A172 (cell line): ENCODE measurements at regions not wholly inside any gene's neighbourhood (a gene's known extent, or its start where the extent isn't known, plus 50 kb on each side); places are given as distances from the start of the nearest gene placed in this dataset.
"Not testable (repeated sequence)": the region's sequence is repeated elsewhere in the genome, so short reads cannot be mapped to it uniquely, and the experiment has no call there.

Experiments used
- DNase-seq: peaks from one replicate; pipeline ENCODE4 v3.0.0-alpha.2; 2015; ENCODE audit warnings: low spot score

- DNase-seq: no peak
Observed at GRCh38 chr6:11326116-11326515, 93.6 kb upstream of the NEDD9 start.

- no peak for DNase-seq
Observed at GRCh38 chr6:11324453-11325015, 92.1 kb upstream of the NEDD9 start.

GRCh38 chr6:11323666-11324452 lies 91.4 kb upstream of the NEDD9 start:
- DNase-seq: no peak

GRCh38 chr6:11322252-11322885 lies 89.9 kb upstream of the NEDD9 start:
- no peak for DNase-seq

GRCh38 chr6:11320914-11321597 lies 88.6 kb upstream of the NEDD9 start:
- DNase-seq: no peak

- peak; percentile 22 for DNase-seq
Observed at GRCh38 chr6:11318835-11319813, 86.7 kb upstream of the NEDD9 start.

GRCh38 chr6:11317885-11318771 lies 85.7 kb upstream of the NEDD9 start:
- DNase-seq: peak; percentile 94

GRCh38 chr6:11315743-11316437 lies 83.4 kb upstream of the NEDD9 start:
- DNase-seq: peak; percentile 76

GRCh38 chr6:11313207-11313606 lies 80.7 kb upstream of the NEDD9 start:
- no peak for DNase-seq

GRCh38 chr6:11311970-11312369 lies 79.5 kb upstream of the NEDD9 start:
- no peak for DNase-seq

GRCh38 chr6:11309947-11310665 lies 77.6 kb upstream of the NEDD9 start:
- DNase-seq: no peak

- DNase-seq: no peak
Observed at GRCh38 chr6:11307226-11307625, 74.8 kb upstream of the NEDD9 start.

- no peak for DNase-seq
Observed at GRCh38 chr6:11304946-11305345, 72.5 kb upstream of the NEDD9 start.

GRCh38 chr6:11299876-11300428 lies 67.5 kb upstream of the NEDD9 start:
- DNase-seq: not testable (repeated sequence)

- DNase-seq: not testable (repeated sequence)
Observed at GRCh38 chr6:11299421-11299784, 66.9 kb upstream of the NEDD9 start.

- DNase-seq: no peak
Observed at GRCh38 chr6:11298651-11299420, 66.4 kb upstream of the NEDD9 start.

- DNase-seq: no peak
Observed at GRCh38 chr6:11297376-11297729, 64.9 kb upstream of the NEDD9 start.
